Endodermal cell (in vitro differentiated cells): ENCODE measurements at regions not wholly inside any gene's neighbourhood (a gene's known extent, or its start where the extent isn't known, plus 50 kb on each side); places are given as distances from the start of the nearest gene placed in this dataset.

Source experiments
- DNase-seq: peaks from one replicate; pipeline ENCODE4 v3.0.0-alpha.2; 2017
- H3K27ac ChIP-seq: 2 replicates; pipeline ENCODE4 v1.5.1; 2013; ENCODE audit warnings: mild to moderate bottlenecking, low read depth, low read length, moderate library complexity
- H3K27me3 ChIP-seq: 2 replicates; pipeline ENCODE4 v1.6.1; 2013; ENCODE audit warnings: mild to moderate bottlenecking, low read length, moderate library complexity; ENCODE audit not compliant: insufficient read depth, control insufficient read depth, poor library complexity, severe bottlenecking
- H3K36me3 ChIP-seq: 2 replicates; pipeline ENCODE4 v1.7.0; 2013; ENCODE audit warnings: mild to moderate bottlenecking, low read length, moderate library complexity; ENCODE audit not compliant: control insufficient read depth, insufficient read depth
- H3K4me1 ChIP-seq: one replicate; pipeline ENCODE4 v1.7.0; 2013; ENCODE audit warnings: low read length; ENCODE audit not compliant: control insufficient read depth, insufficient read depth
- H3K4me3 ChIP-seq: 2 replicates; pipeline ENCODE4 v1.5.1; 2013; ENCODE audit warnings: mild to moderate bottlenecking, low read length, moderate library complexity
- H3K9ac ChIP-seq: 2 replicates; pipeline ENCODE4 v1.6.1; 2013; ENCODE audit warnings: mild to moderate bottlenecking, low read length, moderate library complexity; ENCODE audit not compliant: poor library complexity, severe bottlenecking; ENCODE audit errors: extremely low read depth
- H3K9me3 ChIP-seq: 2 replicates; pipeline ENCODE4 v1.6.1; 2013; ENCODE audit warnings: mild to moderate bottlenecking, low read length, moderate library complexity; ENCODE audit not compliant: control insufficient read depth
- H3K27ac Mint-ChIP-seq: 2 replicates; pipeline ENCODE4 v1.8.0; 2020; ENCODE audit warnings: mixed read lengths
- H3K27me3 Mint-ChIP-seq: 2 replicates; pipeline ENCODE4 v1.8.0; 2021; ENCODE audit warnings: mild to moderate bottlenecking, mixed read lengths; ENCODE audit not compliant: insufficient read depth
- H3K36me3 Mint-ChIP-seq: 2 replicates; pipeline ENCODE4 v1.8.0; 2020; ENCODE audit warnings: low read depth, mixed read lengths
- H3K4me1 Mint-ChIP-seq: 2 replicates; pipeline ENCODE4 v1.8.0; 2020; ENCODE audit warnings: mixed read lengths
- H3K4me3 Mint-ChIP-seq: 2 replicates; pipeline ENCODE4 v1.8.0; 2020; ENCODE audit warnings: mild to moderate bottlenecking, moderate library complexity, mixed read lengths
- H3K9me3 Mint-ChIP-seq: 2 replicates; pipeline ENCODE4 v1.8.0; 2020; ENCODE audit warnings: mild to moderate bottlenecking, mixed read lengths
- CTCF ChIP-seq: fragments of 200-600 bp; sonication (generic); conservative IDR thresholded peaks from 2 replicates; pipeline ENCODE4 v1.5.0; 2021; ENCODE audit warnings: antibody characterized with exemption, mild to moderate bottlenecking
- WGBS, 2 experiments: methylation state at CpG; one replicate each; pipeline versions ENCODE4 v1.1.5 to v1.1.7; 2013; ENCODE audit warnings: missing lambda C conversion rate in 2 of 2, mixed read lengths in 1 of 2; ENCODE audit not compliant: insufficient coverage in 1 of 2, insufficient read length in 1 of 2; 5-methylcytosine and 5-hydroxymethylcytosine counted together

GRCh38 chr6:106874481-106874880 lies 100.0 kb downstream of the CD24 start:
- no peak overlapping the region for H3K27ac Mint-ChIP-seq
- no peak overlapping the region for H3K27ac ChIP-seq
- H3K4me1 ChIP-seq, result no peaks in the 10 kb centered on the region
- no peak for DNase-seq
- H3K36me3 ChIP-seq, result no peaks in the 10 kb centered on the region
- peaks cover 20% of the 10 kb centered on the region for H3K9me3 ChIP-seq
- H3K4me3 Mint-ChIP-seq, result no peak overlapping the region
- peaks cover 4% of the 10 kb centered on the region for H3K36me3 Mint-ChIP-seq
- peaks cover 4% of the 10 kb centered on the region for H3K4me1 Mint-ChIP-seq
- no peaks in the 10 kb centered on the region for H3K27me3 Mint-ChIP-seq
- no peak for TF ChIP-seq CTCF
- no peak overlapping the region for H3K9ac ChIP-seq
- H3K27me3 ChIP-seq, result no peaks in the 10 kb centered on the region
- no peak overlapping the region for H3K4me3 ChIP-seq
- peaks cover 45% of the 10 kb centered on the region for H3K9me3 Mint-ChIP-seq

- DNase-seq, result no peak
- Mint-ChIP-seq H3K4me3 (no peak overlapping the region), H3K4me1 (peaks cover 8% of the 10 kb centered on the region), H3K27ac (no peak overlapping the region), H3K36me3 (peaks cover 4% of the 10 kb centered on the region), H3K9me3 (peaks cover 46% of the 10 kb centered on the region), H3K27me3 (no peaks in the 10 kb centered on the region)
- no peak for TF ChIP-seq CTCF
- Histone ChIP-seq H3K27me3 (no peaks in the 10 kb centered on the region), H3K9ac (no peak overlapping the region), H3K9me3 (peaks cover 26% of the 10 kb centered on the region), H3K36me3 (no peaks in the 10 kb centered on the region), H3K4me1 (no peaks in the 10 kb centered on the region), H3K4me3 (no peak overlapping the region), H3K27ac (no peak overlapping the region)
- WGBS, 2 experiments, result 87 to 97% methylated on average over 3 of the region's 3 CpGs
Observed at GRCh38 chr6:106872049-106872448, 102.5 kb downstream of the CD24 start.

- H3K4me3 ChIP-seq, result no peak overlapping the region
- H3K9me3 ChIP-seq, result peaks cover 22% of the 10 kb centered on the region
- H3K4me1 ChIP-seq, result no peaks in the 10 kb centered on the region
- no peaks in the 10 kb centered on the region for H3K36me3 Mint-ChIP-seq
- no peak overlapping the region for H3K9ac ChIP-seq
- no peaks in the 10 kb centered on the region for H3K27me3 Mint-ChIP-seq
- H3K4me1 Mint-ChIP-seq, result peaks cover 9% of the 10 kb centered on the region
- no peak overlapping the region for H3K27ac Mint-ChIP-seq
- no peak overlapping the region for H3K27ac ChIP-seq
- DNase-seq, result no peak
- WGBS, 2 experiments, result 77 to 91% methylated on average over 3 of the region's 3 CpGs
- H3K27me3 ChIP-seq, result no peaks in the 10 kb centered on the region
- no peaks in the 10 kb centered on the region for H3K36me3 ChIP-seq
- peaks cover 41% of the 10 kb centered on the region for H3K9me3 Mint-ChIP-seq
- H3K4me3 Mint-ChIP-seq, result no peak overlapping the region
- no peak for TF ChIP-seq CTCF
Observed at GRCh38 chr6:106870824-106871717, 103.5 kb downstream of the CD24 start.
